Hepatocyte (in vitro differentiated cells): ENCODE measurements at regions not wholly inside any gene's neighbourhood (a gene's known extent, or its start where the extent isn't known, plus 50 kb on each side); places are given as distances from the start of the nearest gene placed in this dataset.

Source experiments
- CTCF ChIP-seq: fragments of 200-600 bp; sonication (generic); IDR thresholded peaks from 2 replicates; pipeline ENCODE4 v1.5.1; 2016; ENCODE audit warnings: antibody characterized with exemption, mild to moderate bottlenecking; ENCODE audit not compliant: poor library complexity
- EZH2 ChIP-seq: fragments of 200-600 bp; sonication (generic); IDR thresholded peaks from 2 replicates; pipeline ENCODE4 v1.6.1; 2016; ENCODE audit warnings: antibody characterized with exemption, mild to moderate bottlenecking, borderline replicate concordance

GRCh38 chr6:11343963-11344723 lies 111.7 kb upstream of the NEDD9 start:
- no peak for TF ChIP-seq CTCF
- no peak for TF ChIP-seq EZH2
